Gastrocnemius medialis (tissue), 4 donors: ENCODE measurements at regions not wholly inside any gene's neighbourhood (a gene's known extent, or its start where the extent isn't known, plus 50 kb on each side); places are given as distances from the start of the nearest gene placed in this dataset.

ENCODE experiments used
- ATAC-seq, 2 donors: fragments of 150-250 bp; one replicate each; pipeline ENCODE4 v1.9.1; 2016
- DNase-seq, 2 donors: peaks; one replicate each; pipeline ENCODE4 v3.0.0-alpha.2; 2019
- H3K27ac ChIP-seq, 4 donors: fragments of 200-600 bp; sonication (generic); 1 replicate in 1 of 4; 2 replicates in 3 of 4; pipeline ENCODE4 v1.5.1; 2016 to 2018; ENCODE audit warnings: mild to moderate bottlenecking in 2 of 4, moderate library complexity in 1 of 4
- H3K27me3 ChIP-seq, 3 donors: fragments of 200-600 bp; sonication (generic) in 2 of 3; 1 replicate in 1 of 3; 2 replicates in 2 of 3; pipeline versions ENCODE4 v1.5.1 to v1.6.0; 2016 to 2019; ENCODE audit warnings: mild to moderate bottlenecking in 1 of 3, moderate library complexity in 1 of 3
- H3K36me3 ChIP-seq, 2 donors: fragments of 200-600 bp; sonication (generic) in 1 of 2; one replicate each; pipeline ENCODE4 v1.5.1; 2017 to 2018
- H3K4me1 ChIP-seq, 2 donors: fragments of 200-600 bp; sonication (generic) in 1 of 2; one replicate each; pipeline ENCODE4 v1.5.1; 2016 to 2017; ENCODE audit warnings: mild to moderate bottlenecking in 2 of 2
- H3K4me3 ChIP-seq, 4 donors: fragments of 200-600 bp; sonication (generic) in 3 of 4; 1 replicate in 1 of 4; 2 replicates in 3 of 4; pipeline ENCODE4 v1.5.1; 2016 to 2019; ENCODE audit warnings: mild to moderate bottlenecking in 2 of 4
- H3K9me3 ChIP-seq, 3 donors: fragments of 200-600 bp; sonication (generic) in 2 of 3; 1 replicate in 1 of 3; 2 replicates in 2 of 3; pipeline ENCODE4 v1.5.1; 2016 to 2019
- POLR2A ChIP-seq, 2 donors: fragments of 450-650 bp; IDR thresholded peaks; one replicate each; pipeline ENCODE4 v1.6.1; 2017; ENCODE audit warnings: antibody characterized with exemption in 2 of 2, mild to moderate bottlenecking in 2 of 2, moderate library complexity in 2 of 2
- in situ Hi-C, 4 donors: fragments of 200-750 bp; cut with MboI; loops; one replicate each; pipeline versions ENCODE4 v1.15.0 to v1.8.0; 2017; ENCODE audit warnings: low sequenced_read_pairs in 4 of 4
- intact Hi-C: fragments of 100-400 bp; cut with DNase I; formaldehyde crosslinking; loops from one replicate; pipeline ENCODE4 v1.15.1; 2023; ENCODE audit warnings: low total_unique reads
- TF ChIP-seq, protein P1 (sequence below), 5 experiments: fragments of 450-650 bp in 3 of 5; fragments of 200-600 bp in 2 of 5; sonication (generic) in 2 of 5; IDR thresholded peaks in 4 of 5; conservative IDR thresholded peaks in 1 of 5; 1 replicate in 4 of 5; 2 replicates in 1 of 5; pipeline ENCODE4 v1.5.1; 2016 to 2019; ENCODE audit warnings: antibody characterized with exemption in 5 of 5, mild to moderate bottlenecking in 3 of 5, moderate library complexity in 3 of 5

DNA sequence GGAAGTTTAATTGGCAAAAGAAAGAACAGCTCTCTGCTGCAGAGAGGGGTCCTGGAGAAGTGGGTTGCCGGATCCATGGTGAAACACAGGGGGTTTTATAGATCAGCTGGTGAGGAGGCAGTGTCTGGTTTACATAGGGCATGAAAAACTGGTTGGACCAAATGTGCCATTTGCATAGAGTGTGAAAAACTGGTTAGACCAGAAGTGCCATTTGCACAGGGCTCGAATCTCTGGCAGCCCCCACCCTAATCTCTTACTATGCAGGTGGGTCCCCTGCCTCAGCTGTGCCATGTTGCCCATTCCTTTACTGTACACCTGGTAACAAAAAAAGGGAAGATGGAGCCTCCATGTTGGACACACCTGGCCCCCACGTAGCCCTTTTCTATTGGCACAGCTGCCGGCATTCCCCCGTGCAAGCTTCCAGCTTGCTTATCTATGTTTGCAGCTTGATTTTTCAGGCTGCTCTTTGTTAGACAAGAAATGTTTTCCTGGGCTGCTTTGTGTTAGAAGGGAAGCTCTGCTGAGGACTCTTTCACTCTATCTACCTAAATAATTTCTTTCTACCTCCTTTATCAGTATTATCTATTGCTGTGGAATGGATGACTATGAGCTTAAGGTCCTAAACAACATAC is 61.1 kb upstream of the TMEM132D start:
- TF ChIP-seq POLR2A (IDR thresholded peaks at IDR 0.05) = no peak
- TF ChIP-seq, protein P1, sequence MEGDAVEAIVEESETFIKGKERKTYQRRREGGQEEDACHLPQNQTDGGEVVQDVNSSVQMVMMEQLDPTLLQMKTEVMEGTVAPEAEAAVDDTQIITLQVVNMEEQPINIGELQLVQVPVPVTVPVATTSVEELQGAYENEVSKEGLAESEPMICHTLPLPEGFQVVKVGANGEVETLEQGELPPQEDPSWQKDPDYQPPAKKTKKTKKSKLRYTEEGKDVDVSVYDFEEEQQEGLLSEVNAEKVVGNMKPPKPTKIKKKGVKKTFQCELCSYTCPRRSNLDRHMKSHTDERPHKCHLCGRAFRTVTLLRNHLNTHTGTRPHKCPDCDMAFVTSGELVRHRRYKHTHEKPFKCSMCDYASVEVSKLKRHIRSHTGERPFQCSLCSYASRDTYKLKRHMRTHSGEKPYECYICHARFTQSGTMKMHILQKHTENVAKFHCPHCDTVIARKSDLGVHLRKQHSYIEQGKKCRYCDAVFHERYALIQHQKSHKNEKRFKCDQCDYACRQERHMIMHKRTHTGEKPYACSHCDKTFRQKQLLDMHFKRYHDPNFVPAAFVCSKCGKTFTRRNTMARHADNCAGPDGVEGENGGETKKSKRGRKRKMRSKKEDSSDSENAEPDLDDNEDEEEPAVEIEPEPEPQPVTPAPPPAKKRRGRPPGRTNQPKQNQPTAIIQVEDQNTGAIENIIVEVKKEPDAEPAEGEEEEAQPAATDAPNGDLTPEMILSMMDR (IDR thresholded peaks at IDR 0.05 in 4 of 5, conservative IDR thresholded peaks at IDR 0.05 in 1 of 5) = no peak
- ATAC-seq (no peak), DNase-seq (no peak)
- H3K9me3 ChIP-seq = no peaks in the 10 kb centered on the region
- no peak overlapping the region for H3K4me3 ChIP-seq
- H3K36me3 ChIP-seq = no peaks in the 10 kb centered on the region
- H3K27ac ChIP-seq = no peak overlapping the region
- in situ Hi-C loops = no loop called here
- intact Hi-C loops = no loop called here
- no peaks in the 10 kb centered on the region for H3K27me3 ChIP-seq
- H3K4me1 ChIP-seq = no peaks in the 10 kb centered on the region

DNA sequence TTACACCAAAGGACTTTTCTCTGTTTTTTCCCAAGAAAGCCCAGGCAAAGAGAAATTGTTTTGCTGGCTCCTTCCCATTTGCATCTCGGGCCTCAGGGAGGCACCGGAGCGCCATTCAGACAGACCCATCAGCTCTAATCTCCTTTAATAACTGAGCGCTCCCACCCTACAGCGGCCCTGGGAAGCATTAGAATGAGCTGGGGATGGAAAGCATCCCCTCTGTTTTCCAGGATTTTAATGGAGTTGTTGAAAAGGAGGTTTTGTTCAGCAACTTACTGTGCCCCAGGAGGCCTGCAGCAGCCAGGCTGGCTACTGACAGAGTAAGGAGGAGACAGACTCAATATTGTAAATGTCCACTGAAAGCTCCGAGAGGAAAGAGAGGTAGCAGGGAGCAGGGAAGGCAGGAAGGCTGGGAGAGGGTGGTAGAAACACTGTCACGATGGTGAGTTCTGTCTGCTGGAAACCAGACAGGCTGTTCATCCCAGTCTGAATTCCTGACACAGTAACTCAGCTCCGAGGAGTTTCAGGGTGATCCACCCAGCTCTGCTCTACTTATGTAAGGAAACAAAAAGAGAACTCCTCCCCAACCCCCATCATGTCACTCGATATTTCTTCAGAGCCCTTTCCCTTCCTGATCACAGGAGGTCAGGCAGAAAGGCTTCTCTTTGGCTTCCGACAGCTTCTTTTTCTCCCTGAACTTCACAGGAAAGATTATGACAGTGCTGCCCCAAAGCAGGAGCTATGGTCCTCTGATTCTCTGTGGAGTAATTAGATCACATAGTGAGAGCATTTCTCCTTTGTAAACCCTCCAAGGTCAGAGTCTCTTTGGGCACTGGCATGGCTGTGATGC is 62.5 kb upstream of the TMEM132D start:
- in situ Hi-C loops = no loop called here
- H3K4me1 ChIP-seq = no peaks in the 10 kb centered on the region
- DNase-seq (no peak), ATAC-seq (no peak)
- TF ChIP-seq, protein P1 (IDR thresholded peaks at IDR 0.05 in 4 of 5, conservative IDR thresholded peaks at IDR 0.05 in 1 of 5) = no peak
- TF ChIP-seq POLR2A (IDR thresholded peaks at IDR 0.05) = no peak
- H3K4me3 ChIP-seq = no peak overlapping the region
- H3K27me3 ChIP-seq = no peaks in the 10 kb centered on the region
- intact Hi-C loops = no loop called here
- no peak overlapping the region for H3K27ac ChIP-seq
- no peaks in the 10 kb centered on the region for H3K36me3 ChIP-seq
- no peaks in the 10 kb centered on the region for H3K9me3 ChIP-seq

DNA sequence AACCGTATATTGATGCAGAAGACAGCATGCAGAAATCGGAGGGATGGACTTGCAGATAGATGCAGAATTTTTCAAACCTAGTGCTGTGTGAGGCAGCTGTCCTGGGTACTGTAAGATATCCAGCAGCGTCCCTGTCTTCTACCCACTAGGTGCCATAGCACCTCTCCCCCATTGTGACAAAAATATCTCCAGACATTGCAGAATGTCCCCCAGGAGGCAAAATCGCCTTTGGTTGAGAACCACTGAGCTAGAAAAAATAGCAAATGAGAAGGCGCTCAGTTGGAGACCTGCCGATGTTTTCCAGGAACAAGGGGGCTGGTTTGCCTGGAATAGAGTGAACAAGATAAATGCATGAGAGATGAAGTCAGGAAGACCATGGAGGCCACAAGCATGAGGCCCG is 67.9 kb upstream of the TMEM132D start:
- intact Hi-C loops = no loop called here
- TF ChIP-seq, protein P1 (IDR thresholded peaks at IDR 0.05 in 4 of 5, conservative IDR thresholded peaks at IDR 0.05 in 1 of 5) = no peak
- no peak for TF ChIP-seq POLR2A (IDR thresholded peaks at IDR 0.05)

DNA sequence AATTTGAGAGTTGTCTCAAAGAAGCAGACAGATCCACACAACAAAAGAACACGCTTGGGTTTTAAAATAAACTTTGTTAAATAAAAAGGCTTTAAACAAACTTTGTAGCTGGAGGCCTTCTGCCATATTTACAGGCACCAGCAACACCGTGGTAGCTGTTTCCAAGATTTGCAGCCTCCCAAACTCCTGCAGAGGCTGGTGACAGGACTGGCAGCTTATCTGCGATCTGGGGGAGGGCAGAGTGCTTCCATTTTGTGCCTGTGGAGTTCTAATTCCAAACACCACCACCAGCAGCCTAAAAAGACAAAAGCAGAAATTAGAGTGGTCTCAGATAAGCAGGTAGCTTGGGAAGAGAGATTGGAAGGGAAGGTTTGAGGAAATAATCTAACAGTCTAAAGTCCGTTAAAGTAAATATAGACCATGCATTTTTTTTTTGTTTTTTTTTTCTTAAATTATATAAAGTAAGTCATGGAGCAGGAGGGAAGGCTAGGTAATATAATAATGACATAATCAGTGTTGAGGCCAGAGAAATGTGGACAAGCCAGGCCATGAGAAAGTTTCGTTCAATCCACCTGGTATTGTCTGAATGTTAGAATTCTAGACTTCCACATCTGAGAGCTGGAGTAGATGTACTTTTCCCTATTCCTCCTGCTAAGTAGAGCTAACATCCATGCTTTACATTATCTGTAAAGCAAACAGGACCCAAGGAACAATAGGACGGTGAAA is 69.6 kb upstream of the TMEM132D start:
- Histone ChIP-seq H3K27ac (no peak overlapping the region), H3K9me3 (no peaks in the 10 kb centered on the region), H3K4me1 (no peaks in the 10 kb centered on the region), H3K27me3 (no peaks in the 10 kb centered on the region), H3K36me3 (no peaks in the 10 kb centered on the region), H3K4me3 (no peak overlapping the region)
- in situ Hi-C loops (no loop called here), intact Hi-C loops (no loop called here)
- TF ChIP-seq POLR2A (IDR thresholded peaks at IDR 0.05) = no peak
- TF ChIP-seq, protein P1 (IDR thresholded peaks at IDR 0.05 in 4 of 5, conservative IDR thresholded peaks at IDR 0.05 in 1 of 5) = no peak
- no peak for DNase-seq
- ATAC-seq = no peak

More for the DNA sequence above, 67.9 kb upstream of the TMEM132D start:
- in situ Hi-C loops = no loop called here
- DNase-seq (no peak), ATAC-seq (no peak)
- Histone ChIP-seq H3K27me3 (no peaks in the 10 kb centered on the region), H3K27ac (no peak overlapping the region), H3K36me3 (no peaks in the 10 kb centered on the region), H3K4me3 (no peak overlapping the region), H3K9me3 (no peaks in the 10 kb centered on the region), H3K4me1 (no peaks in the 10 kb centered on the region)
